ENCODE measurements at regions not wholly inside any gene's neighbourhood (a gene's known extent, or its start where the extent isn't known, plus 50 kb on each side); places are given as distances from the start of the nearest gene placed in this dataset.
A peak's percentile ranks its signal among the peaks of the same experiment; 100 is the strongest.

DNA sequence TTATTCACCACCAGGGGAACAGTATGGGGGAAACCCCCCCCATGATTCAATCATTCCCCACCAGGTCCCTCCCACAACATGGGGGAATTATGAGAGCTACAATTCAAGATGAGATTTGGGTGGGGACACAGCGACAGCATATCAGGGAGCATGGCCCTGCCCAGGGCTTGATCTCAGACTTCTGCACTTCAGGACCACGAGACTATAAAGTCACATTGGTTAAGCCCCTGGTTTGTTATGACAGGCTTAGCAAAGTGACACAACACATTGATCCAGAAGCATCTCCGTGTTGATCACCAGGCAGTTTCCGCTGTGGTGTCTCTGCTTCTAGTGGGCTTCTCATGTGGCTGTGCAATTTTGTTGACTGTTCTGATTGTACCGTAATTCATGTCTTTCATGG is 312.7 kb upstream of the C1orf174 start:
- intact Hi-C loops (cut with DNase I; ENCODE audit: low total_unique reads) = no loop called here
- H3K4me3 ChIP-seq (ENCODE audit: low read depth, poor library complexity, severe bottlenecking) = no peak overlapping the region
- no peak for DNase-seq (ENCODE audit: low spot score in 2 of 2)
- TF ChIP-seq, protein P1, sequence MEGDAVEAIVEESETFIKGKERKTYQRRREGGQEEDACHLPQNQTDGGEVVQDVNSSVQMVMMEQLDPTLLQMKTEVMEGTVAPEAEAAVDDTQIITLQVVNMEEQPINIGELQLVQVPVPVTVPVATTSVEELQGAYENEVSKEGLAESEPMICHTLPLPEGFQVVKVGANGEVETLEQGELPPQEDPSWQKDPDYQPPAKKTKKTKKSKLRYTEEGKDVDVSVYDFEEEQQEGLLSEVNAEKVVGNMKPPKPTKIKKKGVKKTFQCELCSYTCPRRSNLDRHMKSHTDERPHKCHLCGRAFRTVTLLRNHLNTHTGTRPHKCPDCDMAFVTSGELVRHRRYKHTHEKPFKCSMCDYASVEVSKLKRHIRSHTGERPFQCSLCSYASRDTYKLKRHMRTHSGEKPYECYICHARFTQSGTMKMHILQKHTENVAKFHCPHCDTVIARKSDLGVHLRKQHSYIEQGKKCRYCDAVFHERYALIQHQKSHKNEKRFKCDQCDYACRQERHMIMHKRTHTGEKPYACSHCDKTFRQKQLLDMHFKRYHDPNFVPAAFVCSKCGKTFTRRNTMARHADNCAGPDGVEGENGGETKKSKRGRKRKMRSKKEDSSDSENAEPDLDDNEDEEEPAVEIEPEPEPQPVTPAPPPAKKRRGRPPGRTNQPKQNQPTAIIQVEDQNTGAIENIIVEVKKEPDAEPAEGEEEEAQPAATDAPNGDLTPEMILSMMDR (IDR thresholded peaks at IDR 0.05) = no peak
- TF ChIP-seq POLR2A (IDR thresholded peaks at IDR 0.05) = no peak
- WGBS, 2 donors = 92 to 94% methylated on average over 5 of the region's 5 CpGs

DNA sequence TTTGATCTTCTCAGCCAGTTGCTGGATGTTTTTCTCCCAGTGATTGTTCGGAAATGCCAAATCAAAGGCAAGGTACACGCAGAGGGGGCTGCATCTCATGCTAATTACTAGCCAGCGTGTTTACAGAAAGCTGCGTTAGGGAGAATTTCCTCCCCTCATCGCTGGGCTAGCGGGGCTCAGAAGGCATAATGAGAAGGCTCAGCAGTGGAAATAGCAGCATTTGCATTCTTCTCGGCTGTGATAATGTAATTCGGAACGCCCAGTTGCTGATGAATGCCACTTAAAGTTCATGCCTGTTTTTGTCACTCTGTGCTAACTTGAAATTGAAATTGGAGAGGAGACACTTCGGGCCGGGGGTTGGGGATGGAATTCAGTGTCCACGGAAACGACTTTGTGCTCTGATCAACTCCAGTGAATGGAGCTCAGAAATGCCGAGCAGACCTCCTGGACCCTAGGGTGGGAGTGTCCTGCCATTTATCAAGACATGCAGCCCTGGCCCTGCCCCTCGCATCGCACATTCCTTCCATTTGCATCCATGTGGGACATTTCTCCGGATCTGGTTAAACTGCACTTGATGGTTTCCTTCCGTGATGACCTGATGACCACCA is 313.4 kb upstream of the C1orf174 start:
- intact Hi-C loops (cut with DNase I; ENCODE audit: low total_unique reads) = no loop called here
- DNase-seq (ENCODE audit: low spot score in 2 of 2) = peak in 1 of 2 donors; percentile 61
- H3K4me3 ChIP-seq (ENCODE audit: low read depth, poor library complexity, severe bottlenecking) = no peak overlapping the region
- TF ChIP-seq, protein P1 (IDR thresholded peaks at IDR 0.05) = no peak
- no peak for TF ChIP-seq POLR2A (IDR thresholded peaks at IDR 0.05)
- 38 to 49% methylated on average over 18 of the region's 18 CpGs for WGBS, 2 donors

DNA sequence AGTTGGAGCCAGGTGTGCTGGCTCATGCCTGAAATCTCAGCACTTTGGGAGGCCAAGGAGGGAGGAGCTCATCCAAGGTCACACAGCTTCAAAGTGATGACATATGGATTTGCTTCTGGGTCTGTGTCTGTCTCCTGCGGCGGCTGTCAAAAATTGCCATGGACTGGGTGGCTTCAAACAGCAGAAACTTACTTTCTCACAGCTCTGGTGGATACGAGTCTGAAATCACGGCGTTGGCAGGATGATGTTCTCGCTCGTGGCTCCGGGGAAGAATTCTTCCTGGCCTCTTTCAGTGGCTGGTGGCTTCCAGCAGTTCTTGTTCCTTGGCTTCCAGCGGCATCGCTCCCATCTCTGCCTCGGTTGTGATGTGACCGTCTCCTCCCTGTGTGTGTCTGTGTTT is 314.8 kb upstream of the C1orf174 start:
- TF ChIP-seq, protein P1 (IDR thresholded peaks at IDR 0.05) = no peak
- TF ChIP-seq POLR2A (IDR thresholded peaks at IDR 0.05) = no peak
- peak in 1 of 2 donors; percentile 64 for DNase-seq (ENCODE audit: low spot score in 2 of 2)
- 58 to 62% methylated on average over 12 of the region's 12 CpGs for WGBS, 2 donors
- intact Hi-C loops (cut with DNase I; ENCODE audit: low total_unique reads) = no loop called here
- no peak overlapping the region for H3K4me3 ChIP-seq (ENCODE audit: low read depth, poor library complexity, severe bottlenecking)

GRCh38 chr1:4215391-4215790 is 315.3 kb upstream of the C1orf174 start:
- peak in 1 of 2 donors; percentile 57 for DNase-seq (ENCODE audit: low spot score in 2 of 2)
- intact Hi-C loops (cut with DNase I; ENCODE audit: low total_unique reads) = no loop called here
- TF ChIP-seq, protein P1 (IDR thresholded peaks at IDR 0.05) = no peak
- TF ChIP-seq POLR2A (IDR thresholded peaks at IDR 0.05) = no peak
- H3K4me3 ChIP-seq (ENCODE audit: low read depth, poor library complexity, severe bottlenecking) = no peak overlapping the region
- 77 to 85% methylated on average over 11 of the region's 11 CpGs for WGBS, 2 donors

- no peak for TF ChIP-seq POLR2A (IDR thresholded peaks at IDR 0.05)
- TF ChIP-seq, protein P1 (IDR thresholded peaks at IDR 0.05) = no peak
- DNase-seq (ENCODE audit: low spot score in 2 of 2) = peak in 1 of 2 donors; percentile 25
- H3K4me3 ChIP-seq (ENCODE audit: low read depth, poor library complexity, severe bottlenecking) = no peak overlapping the region
- intact Hi-C loops (cut with DNase I; ENCODE audit: low total_unique reads) = no loop called here
Measured at GRCh38 chr1:4216231-4216630, 316.2 kb upstream of the C1orf174 start.

- intact Hi-C loops (cut with DNase I; ENCODE audit: low total_unique reads) = no loop called here
- WGBS, 2 donors = 89 to 91% methylated on average over 10 of the region's 10 CpGs
- no peak for TF ChIP-seq POLR2A (IDR thresholded peaks at IDR 0.05)
- peak in 1 of 2 donors; percentile 62 for DNase-seq (ENCODE audit: low spot score in 2 of 2)
- H3K4me3 ChIP-seq (ENCODE audit: low read depth, poor library complexity, severe bottlenecking) = no peak overlapping the region
Measured at GRCh38 chr1:4218619-4219018, 318.5 kb upstream of the C1orf174 start.
